ENCODE measurements at regions not wholly inside any gene's neighbourhood (a gene's known extent, or its start where the extent isn't known, plus 50 kb on each side); places are given as distances from the start of the nearest gene placed in this dataset.

GRCh38 chr1:182192966-182193365 lies 131.5 kb upstream of the ZNF648 start:
- no peaks in the 10 kb centered on the region for H3K36me3 ChIP-seq (ENCODE audit: control insufficient read depth in 2 of 2, insufficient read depth in 1 of 2, low read length in 2 of 2)
- H3K4me1 ChIP-seq (ENCODE audit: control insufficient read depth, insufficient read depth, low read length), result no peaks in the 10 kb centered on the region
- no peak overlapping the region for H3K27ac ChIP-seq (ENCODE audit: extremely low read depth, low read depth, low read length)
- CTCF ChIA-PET, result interaction anchor here (0.7 kb wide), 1 partner anchor 204 kb away, joined by 3 read pairs; no protein-coding TSS in a partner anchor
- POLR2A ChIA-PET, result interaction anchor here (1.0 kb wide), 1 partner anchor 197 kb away, joined by 3 read pairs; no protein-coding TSS in a partner anchor
- no peaks in the 10 kb centered on the region for H3K9me3 ChIP-seq (ENCODE audit: control insufficient read depth, insufficient read depth, low read depth, low read length)
- no peak for TF ChIP-seq ZBTB1 (tag by site-specific recombination; IDR thresholded peaks at IDR 0.05)
- TF ChIP-seq, protein P1, sequence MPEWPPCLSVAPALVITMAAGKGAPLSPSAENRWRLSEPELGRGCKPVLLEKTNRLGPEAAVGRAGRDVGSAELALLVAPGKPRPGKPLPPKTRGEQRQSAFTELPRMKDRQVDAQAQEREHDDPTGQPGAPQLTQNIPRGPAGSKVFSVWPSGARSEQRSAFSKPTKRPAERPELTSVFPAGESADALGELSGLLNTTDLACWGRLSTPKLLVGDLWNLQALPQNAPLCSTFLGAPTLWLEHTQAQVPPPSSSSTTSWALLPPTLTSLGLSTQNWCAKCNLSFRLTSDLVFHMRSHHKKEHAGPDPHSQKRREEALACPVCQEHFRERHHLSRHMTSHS (tag by site-specific recombination; IDR thresholded peaks at IDR 0.05), result no peak
- H3K4me3 ChIP-seq (ENCODE audit: low read depth, low read length), result no peak overlapping the region

DNA sequence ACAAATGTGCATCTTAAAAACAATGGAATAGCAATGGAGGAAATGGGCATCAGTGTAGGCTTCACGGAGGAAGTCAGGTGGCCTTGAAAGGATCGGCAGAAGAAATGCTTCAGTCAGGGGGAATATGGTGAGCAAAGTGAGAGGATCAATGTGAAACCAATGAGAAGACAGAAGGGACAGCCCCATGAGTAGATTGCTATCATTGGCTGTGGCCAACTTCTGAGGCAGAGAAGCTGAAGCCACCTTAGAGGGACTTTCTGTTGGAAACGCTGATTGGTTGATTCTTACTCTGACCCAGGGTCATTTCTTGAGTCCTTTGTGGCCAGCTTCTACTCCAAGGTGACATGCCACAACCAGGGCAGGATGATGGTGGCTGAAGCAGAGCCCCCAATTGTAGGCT lies 130.7 kb upstream of the ZNF648 start:
- TF ChIP-seq, protein P2, sequence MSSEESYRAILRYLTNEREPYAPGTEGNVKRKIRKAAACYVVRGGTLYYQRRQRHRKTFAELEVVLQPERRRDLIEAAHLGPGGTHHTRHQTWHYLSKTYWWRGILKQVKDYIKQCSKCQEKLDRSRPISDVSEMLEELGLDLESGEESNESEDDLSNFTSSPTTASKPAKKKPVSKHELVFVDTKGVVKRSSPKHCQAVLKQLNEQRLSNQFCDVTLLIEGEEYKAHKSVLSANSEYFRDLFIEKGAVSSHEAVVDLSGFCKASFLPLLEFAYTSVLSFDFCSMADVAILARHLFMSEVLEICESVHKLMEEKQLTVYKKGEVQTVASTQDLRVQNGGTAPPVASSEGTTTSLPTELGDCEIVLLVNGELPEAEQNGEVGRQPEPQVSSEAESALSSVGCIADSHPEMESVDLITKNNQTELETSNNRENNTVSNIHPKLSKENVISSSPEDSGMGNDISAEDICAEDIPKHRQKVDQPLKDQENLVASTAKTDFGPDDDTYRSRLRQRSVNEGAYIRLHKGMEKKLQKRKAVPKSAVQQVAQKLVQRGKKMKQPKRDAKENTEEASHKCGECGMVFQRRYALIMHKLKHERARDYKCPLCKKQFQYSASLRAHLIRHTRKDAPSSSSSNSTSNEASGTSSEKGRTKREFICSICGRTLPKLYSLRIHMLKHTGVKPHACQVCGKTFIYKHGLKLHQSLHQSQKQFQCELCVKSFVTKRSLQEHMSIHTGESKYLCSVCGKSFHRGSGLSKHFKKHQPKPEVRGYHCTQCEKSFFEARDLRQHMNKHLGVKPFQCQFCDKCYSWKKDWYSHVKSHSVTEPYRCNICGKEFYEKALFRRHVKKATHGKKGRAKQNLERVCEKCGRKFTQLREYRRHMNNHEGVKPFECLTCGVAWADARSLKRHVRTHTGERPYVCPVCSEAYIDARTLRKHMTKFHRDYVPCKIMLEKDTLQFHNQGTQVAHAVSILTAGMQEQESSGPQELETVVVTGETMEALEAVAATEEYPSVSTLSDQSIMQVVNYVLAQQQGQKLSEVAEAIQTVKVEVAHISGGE (tag by site-specific recombination; conservative IDR thresholded peaks at IDR 0.05; ENCODE audit: low read depth), result no peak
- CTCF ChIA-PET, result interaction anchor here (0.6 kb wide), 1 partner anchor 109 kb away, joined by 4 read pairs; no protein-coding TSS in a partner anchor
- Histone ChIP-seq H3K9me3 (ENCODE audit: control insufficient read depth, insufficient read depth, low read depth, low read length) (no peaks in the 10 kb centered on the region), H3K4me3 (ENCODE audit: low read depth, low read length) (no peak overlapping the region), H3K27ac (ENCODE audit: extremely low read depth, low read depth, low read length) (no peak overlapping the region), H3K4me1 (ENCODE audit: control insufficient read depth, insufficient read depth, low read length) (no peaks in the 10 kb centered on the region), H3K36me3 (ENCODE audit: control insufficient read depth in 2 of 2, insufficient read depth in 1 of 2, low read length in 2 of 2) (no peaks in the 10 kb centered on the region)
- POLR2A ChIA-PET, result no interaction called here

GRCh38 chr1:182191381-182192115 lies 130.0 kb upstream of the ZNF648 start:
- CTCF ChIA-PET, result no interaction called here

More at GRCh38 chr1:182191381-182192115, 130.0 kb upstream of the ZNF648 start:
- Histone ChIP-seq H3K27ac (ENCODE audit: extremely low read depth, low read depth, low read length) (no peak overlapping the region), H3K36me3 (ENCODE audit: control insufficient read depth in 2 of 2, insufficient read depth in 1 of 2, low read length in 2 of 2) (no peaks in the 10 kb centered on the region), H3K4me3 (ENCODE audit: low read depth, low read length) (no peak overlapping the region), H3K4me1 (ENCODE audit: control insufficient read depth, insufficient read depth, low read length) (peaks cover under 1% of the 10 kb centered on the region; the same call in 1 of the 2 replicates), H3K9me3 (ENCODE audit: control insufficient read depth, insufficient read depth, low read depth, low read length) (no peaks in the 10 kb centered on the region)
- TF ChIP-seq ZFHX2 (tag by site-specific recombination; conservative IDR thresholded peaks at IDR 0.05) (no peak), ZNF621 (tag by site-specific recombination; IDR thresholded peaks at IDR 0.05) (no peak), PATZ1 (tag by site-specific recombination; IDR thresholded peaks at IDR 0.05) (no peak), WT1 (tag by site-specific recombination; IDR thresholded peaks at IDR 0.05) (no peak), ZNF404 (tag by site-specific recombination; IDR thresholded peaks at IDR 0.05) (no peak), ZNF629 (tag by site-specific recombination; IDR thresholded peaks at IDR 0.05) (no peak), ZNF221 (tag by site-specific recombination; IDR thresholded peaks at IDR 0.05; ENCODE audit: borderline replicate concordance) (no peak), ZNF391 (tag by site-specific recombination; IDR thresholded peaks at IDR 0.05; ENCODE audit: borderline replicate concordance, low read depth) (no peak), ZNF791 (tag by site-specific recombination; IDR thresholded peaks at IDR 0.05) (no peak), ZNF48 (tag by site-specific recombination; IDR thresholded peaks at IDR 0.05) (no peak), ZFP3 (tag by site-specific recombination; IDR thresholded peaks at IDR 0.05; ENCODE audit: low read depth) (no peak), OSR2 (tag by site-specific recombination; IDR thresholded peaks at IDR 0.05) (no peak), ZIC2 (tag by site-specific recombination; IDR thresholded peaks at IDR 0.05) (no peak), ZNF18 (tag by site-specific recombination; IDR thresholded peaks at IDR 0.05) (no peak), PRDM10 (tag by site-specific recombination; IDR thresholded peaks at IDR 0.05) (no peak)
- POLR2A ChIA-PET, result no interaction called here

All from HEK293 (cell line).